K562 (cell line): ENCODE measurements at regions not wholly inside any gene's neighbourhood (a gene's known extent, or its start where the extent isn't known, plus 50 kb on each side); places are given as distances from the start of the nearest gene placed in this dataset.

Source experiments
- ATAC-seq: fragments of 200-7000 bp; cut with Tn5 transposase; 3 replicates; pipeline ENCODE4 v1.9.1; 2020; ENCODE audit warnings: moderate library complexity
- BruUV-seq: library from RNA; stranded (reverse); fragments of 400-500 nt; replicated peaks from 2 replicates; lab custom pipeline; 2021; lab: Mats Ljungman, UMichigan
- CTCF ChIA-PET: fragments of 300-600 bp; formaldehyde crosslinking; extraction: SDS; loops from one replicate; lab custom pipeline; 2021; ENCODE audit warnings: low intra/inter-chr PET ratio; lab: Yijun Ruan, JAX
- POLR2A ChIA-PET: fragments of 300-600, 350-650 bp; sonication (Branson Sonifier 250); formaldehyde crosslinking; extraction: SDS; loops from one replicate; lab custom pipeline; 2021; ENCODE audit warnings: antibody characterized with exemption, inconsistent platforms; lab: Yijun Ruan, JAX
- DNase-seq, 4 experiments: peaks; one replicate each; pipeline versions ENCODE4 v3.0.0 to v3.0.0-alpha.2; 2011 to 2018; ENCODE audit warnings: low spot score in 3 of 4, mixed read lengths in 3 of 4; ENCODE audit errors: extremely low read depth in 1 of 4
- FAIRE-seq: peaks from 2 replicates; lab custom pipeline; 2011; peaks lifted over from hg19 to GRCh38; lab: Jason Lieb, UNC
- H2AFZ ChIP-seq: 2 replicates; pipeline ENCODE4 v1.6.0; 2011; ENCODE audit warnings: low read depth, low read length, control low read depth, inconsistent platforms
- H3K27ac ChIP-seq: fragments of 200-600 bp; 3 replicates; pipeline ENCODE4 v1.8.0; 2011; ENCODE audit warnings: low read depth, mild to moderate bottlenecking, control low read depth, inconsistent platforms, low read length, moderate library complexity, mixed read lengths; ENCODE audit errors: extremely low read depth
- H3K27me3 ChIP-seq, 2 experiments: fragments of 300-600 bp in 1 of 2; 2 replicates in 1 of 2; 3 replicates in 1 of 2; pipeline versions ENCODE4 v1.6.0 to v1.8.0; 2011; ENCODE audit warnings: inconsistent platforms in 2 of 2, low read length in 2 of 2, mild to moderate bottlenecking in 1 of 2, mixed read lengths in 1 of 2, moderate library complexity in 1 of 2; ENCODE audit not compliant: control insufficient read depth in 2 of 2, insufficient read depth in 2 of 2
- H3K36me3 ChIP-seq: fragments of 300-600 bp; 3 replicates; pipeline ENCODE4 v1.8.0; 2011; ENCODE audit warnings: mild to moderate bottlenecking, low read length, inconsistent platforms; ENCODE audit not compliant: control insufficient read depth, insufficient read depth
- H3K4me1 ChIP-seq, 2 experiments: fragments of 200-600 bp in 1 of 2; replicated peaks in 1 of 2; 2 replicates in 1 of 2; 3 replicates in 1 of 2; pipeline versions ENCODE4 v1.5.1 to v1.8.0; 2011; ENCODE audit warnings: inconsistent platforms in 2 of 2, low read length in 2 of 2, mild to moderate bottlenecking in 1 of 2, mixed read lengths in 1 of 2, moderate library complexity in 1 of 2; ENCODE audit not compliant: control insufficient read depth in 2 of 2, insufficient read depth in 2 of 2
- H3K4me2 ChIP-seq: 2 replicates; pipeline ENCODE4 v1.6.1; 2011; ENCODE audit warnings: low read length, control low read depth, inconsistent platforms, mixed read lengths; ENCODE audit not compliant: insufficient read depth
- H3K4me3 ChIP-seq: fragments of 200-600 bp; sonication (generic), shearing (Covaris generic); 2 replicates; pipeline ENCODE4 v1.5.1; 2016; ENCODE audit warnings: control low read depth, inconsistent platforms
- H3K79me2 ChIP-seq: fragments of 200-600 bp; 3 replicates; pipeline ENCODE4 v1.8.0; 2011; ENCODE audit warnings: low read length, inconsistent platforms; ENCODE audit not compliant: control insufficient read depth, insufficient read depth
- H3K9ac ChIP-seq, 2 experiments: 2 replicates each; pipeline versions ENCODE4 v1.6.0 to v1.6.1; 2011; ENCODE audit warnings: low read depth in 2 of 2, low read length in 2 of 2, control low read depth in 1 of 2, inconsistent platforms in 1 of 2, mild to moderate bottlenecking in 1 of 2, mixed read lengths in 1 of 2; ENCODE audit not compliant: insufficient read depth in 1 of 2
- H3K9me1 ChIP-seq: one replicate; pipeline ENCODE4 v1.6.0; 2011; ENCODE audit warnings: inconsistent platforms, mild to moderate bottlenecking, low read length, moderate library complexity; ENCODE audit not compliant: control insufficient read depth, insufficient read depth
- H3K9me3 ChIP-seq: replicated peaks from 2 replicates; pipeline ENCODE4 v1.5.1; 2011; ENCODE audit warnings: low read depth, low read length, inconsistent platforms; ENCODE audit not compliant: control insufficient read depth, insufficient read depth
- H4K20me1 ChIP-seq: replicated peaks from 2 replicates; pipeline ENCODE4 v1.6.1; 2011; ENCODE audit warnings: low read length, inconsistent platforms, mixed read lengths; ENCODE audit not compliant: control insufficient read depth, insufficient read depth
- PRMT5 ChIP-seq: sonication (generic); formaldehyde crosslinking; IDR thresholded peaks from 2 replicates; pipeline ENCODE4 v1.5.0; 2020; ENCODE audit warnings: missing genetic modification reagents
- ZNF316 ChIP-seq: fragments of 450-650 bp; IDR thresholded peaks from 2 replicates; pipeline ENCODE4 v1.6.1; 2016
- ZNF324 ChIP-seq: fragments of 250-450 bp; sonication (Bioruptor Pico); IDR thresholded peaks from 2 replicates; pipeline ENCODE4 v1.4.0; 2020; ENCODE audit warnings: mild to moderate bottlenecking
- WGBS: fragments of 100-300 bp; shearing (Covaris generic); methylation state at CpG from one replicate; pipeline ENCODE4 v1.1.6; 2016; ENCODE audit warnings: low coverage, mixed read lengths; ENCODE audit not compliant: insufficient coverage; ENCODE audit errors: missing lambda C conversion rate; 5-methylcytosine and 5-hydroxymethylcytosine counted together
- in situ Hi-C: fragments of 300-500 bp; cut with MboI; formaldehyde crosslinking; loops from 4 replicates; pipeline ENCODE4 v1.15.0; 2018; ENCODE audit warnings: inconsistent platforms, mixed read lengths
- intact Hi-C: fragments of 100-400 bp; cut with micrococcal nuclease; formaldehyde crosslinking; loops from 2 replicates; pipeline ENCODE4 v1.14.2; 2022
- TF ChIP-seq, protein P1 (sequence below): fragments of 450-650 bp; IDR thresholded peaks from one replicate; pipeline ENCODE4 v1.6.1; 2018; ENCODE audit warnings: mild to moderate bottlenecking, moderate library complexity; ENCODE audit not compliant: partially characterized antibody

DNA sequence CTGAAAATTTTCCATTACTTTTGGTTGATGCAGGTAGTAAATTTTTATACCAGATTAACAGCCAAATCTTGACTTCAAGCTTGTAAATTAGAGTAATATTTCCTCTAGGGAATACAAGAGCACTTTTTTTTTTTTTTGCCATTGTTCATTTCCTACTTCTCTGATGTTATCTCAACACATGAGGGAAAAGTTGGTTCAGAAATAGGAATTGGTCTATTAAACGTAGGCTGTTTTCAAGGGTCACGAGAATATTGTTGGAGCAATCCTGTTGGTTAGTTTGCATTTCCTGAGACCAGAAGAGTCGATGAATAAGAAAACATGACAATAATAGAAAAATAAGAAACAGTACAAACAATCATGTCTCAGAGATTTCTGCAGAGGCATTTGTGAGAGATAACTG is 453.9 kb upstream of the CCDC179 start (continued):
- TF ChIP-seq, protein P1, sequence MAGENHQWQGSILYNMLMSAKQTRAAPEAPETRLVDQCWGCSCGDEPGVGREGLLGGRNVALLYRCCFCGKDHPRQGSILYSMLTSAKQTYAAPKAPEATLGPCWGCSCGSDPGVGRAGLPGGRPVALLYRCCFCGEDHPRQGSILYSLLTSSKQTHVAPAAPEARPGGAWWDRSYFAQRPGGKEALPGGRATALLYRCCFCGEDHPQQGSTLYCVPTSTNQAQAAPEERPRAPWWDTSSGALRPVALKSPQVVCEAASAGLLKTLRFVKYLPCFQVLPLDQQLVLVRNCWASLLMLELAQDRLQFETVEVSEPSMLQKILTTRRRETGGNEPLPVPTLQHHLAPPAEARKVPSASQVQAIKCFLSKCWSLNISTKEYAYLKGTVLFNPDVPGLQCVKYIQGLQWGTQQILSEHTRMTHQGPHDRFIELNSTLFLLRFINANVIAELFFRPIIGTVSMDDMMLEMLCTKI = no peak
- TF ChIP-seq ZNF324 (CRISPR knock-in tag) = no peak
- TF ChIP-seq, all 486 proteins: peak for 0

DNA sequence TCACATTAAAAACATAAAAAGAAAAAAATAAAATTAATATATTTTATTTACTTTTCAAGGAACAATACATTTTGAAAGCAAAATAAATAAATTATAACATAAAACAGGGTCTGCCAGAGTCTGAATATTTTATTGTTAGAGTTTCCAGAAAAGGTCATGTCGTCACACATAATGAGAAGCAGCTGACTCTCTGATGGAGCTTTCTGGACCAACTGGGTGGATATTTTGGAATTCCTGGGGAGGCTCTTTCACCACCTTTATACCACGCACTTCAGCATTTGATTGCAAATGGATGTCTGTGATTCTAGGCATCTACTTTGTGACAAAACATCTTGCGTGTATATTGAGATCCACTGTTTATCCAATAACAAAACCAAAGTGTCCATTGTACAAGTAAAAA is 455.0 kb upstream of the CCDC179 start:
- no peak for TF ChIP-seq PRMT5 (CRISPR knock-in tag)
- no peak for TF ChIP-seq ZNF316
- Histone ChIP-seq H2AFZ (no peak overlapping the region), H3K4me1 (no peaks in the 10 kb centered on the region), H3K9ac (no peak overlapping the region), H3K9me3 (no peaks in the 10 kb centered on the region), H3K36me3 (no peaks in the 10 kb centered on the region), H3K79me2 (no peaks in the 10 kb centered on the region), H4K20me1 (no peaks in the 10 kb centered on the region), H3K9me1 (no peaks in the 10 kb centered on the region), H3K4me3 (no peak overlapping the region), H3K27ac (no peak overlapping the region), H3K27me3 (no peaks in the 10 kb centered on the region), H3K4me2 (no peak overlapping the region)
- BruUV-seq = no TSS peak
- intact Hi-C loops (no loop called here), in situ Hi-C loops (no loop called here)
- FAIRE-seq (no peak), ATAC-seq (no peak), DNase-seq (no peak)
- ChIA-PET CTCF (no interaction called here), POLR2A (interaction anchor here (0.5 kb wide), 1 partner anchor 24 kb away, joined by 3 read pairs; no protein-coding TSS in a partner anchor)
- WGBS = 0% methylated on average over 3 of the region's 3 CpGs
